ENCODE measurements at regions not wholly inside any gene's neighbourhood (a gene's known extent, or its start where the extent isn't known, plus 50 kb on each side); places are given as distances from the start of the nearest gene placed in this dataset.

DNA sequence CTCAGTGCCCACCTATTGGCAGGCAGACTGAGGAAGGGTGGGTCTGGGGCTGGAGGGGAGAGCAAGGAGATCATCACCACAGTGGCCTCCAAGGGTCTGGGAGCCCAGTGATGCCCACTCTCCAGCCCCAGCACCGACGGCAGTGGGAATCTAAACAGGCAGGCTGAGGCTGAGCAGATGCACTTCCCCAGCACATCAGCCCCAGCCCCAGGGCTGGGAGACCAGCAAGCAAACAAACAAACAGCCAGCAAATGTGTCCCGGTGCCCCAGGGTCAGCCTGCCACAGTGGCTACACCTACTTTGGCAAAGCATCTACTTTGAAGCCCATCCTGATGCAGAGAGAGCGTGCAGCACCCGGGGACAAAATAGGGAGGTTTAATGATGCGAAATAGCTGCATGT, 216.3 kb upstream of the ZC3H12A start:
- in situ Hi-C loops (cut with MboI; ENCODE audit: low pct_unique_long_range_greater_than_20kb, low sequenced_read_pairs, unreplicated experiment): no loop called here
- no peak for DNase-seq (ENCODE audit: low spot score)

DNA sequence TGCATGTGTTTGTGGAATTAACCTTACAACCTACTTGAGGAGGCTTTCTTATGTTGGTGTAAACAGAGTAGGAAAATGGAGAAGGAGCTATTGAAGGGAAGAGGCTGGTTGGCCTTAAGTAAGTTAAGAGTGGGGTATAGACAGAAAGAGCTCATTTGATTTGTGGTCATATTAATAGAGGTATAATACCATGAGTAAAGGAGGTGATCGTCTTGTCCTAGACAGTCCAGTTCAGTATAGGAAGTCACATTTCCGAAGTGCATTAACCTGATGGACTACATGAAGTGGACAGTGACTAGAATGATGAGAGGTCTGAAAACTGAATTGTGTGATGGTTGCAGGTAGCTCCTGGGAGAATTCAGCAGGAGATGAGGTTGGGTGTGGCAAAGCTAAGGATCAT, 215.4 kb upstream of the ZC3H12A start:
- in situ Hi-C loops (cut with MboI; ENCODE audit: low pct_unique_long_range_greater_than_20kb, low sequenced_read_pairs, unreplicated experiment): no loop called here

More for the DNA sequence above, 216.3 kb upstream of the ZC3H12A start:
- TF ChIP-seq, protein P1, sequence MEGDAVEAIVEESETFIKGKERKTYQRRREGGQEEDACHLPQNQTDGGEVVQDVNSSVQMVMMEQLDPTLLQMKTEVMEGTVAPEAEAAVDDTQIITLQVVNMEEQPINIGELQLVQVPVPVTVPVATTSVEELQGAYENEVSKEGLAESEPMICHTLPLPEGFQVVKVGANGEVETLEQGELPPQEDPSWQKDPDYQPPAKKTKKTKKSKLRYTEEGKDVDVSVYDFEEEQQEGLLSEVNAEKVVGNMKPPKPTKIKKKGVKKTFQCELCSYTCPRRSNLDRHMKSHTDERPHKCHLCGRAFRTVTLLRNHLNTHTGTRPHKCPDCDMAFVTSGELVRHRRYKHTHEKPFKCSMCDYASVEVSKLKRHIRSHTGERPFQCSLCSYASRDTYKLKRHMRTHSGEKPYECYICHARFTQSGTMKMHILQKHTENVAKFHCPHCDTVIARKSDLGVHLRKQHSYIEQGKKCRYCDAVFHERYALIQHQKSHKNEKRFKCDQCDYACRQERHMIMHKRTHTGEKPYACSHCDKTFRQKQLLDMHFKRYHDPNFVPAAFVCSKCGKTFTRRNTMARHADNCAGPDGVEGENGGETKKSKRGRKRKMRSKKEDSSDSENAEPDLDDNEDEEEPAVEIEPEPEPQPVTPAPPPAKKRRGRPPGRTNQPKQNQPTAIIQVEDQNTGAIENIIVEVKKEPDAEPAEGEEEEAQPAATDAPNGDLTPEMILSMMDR (IDR thresholded peaks at IDR 0.05; ENCODE audit: extremely low read depth, insufficient read depth, missing control alignments): no peak

DNA sequence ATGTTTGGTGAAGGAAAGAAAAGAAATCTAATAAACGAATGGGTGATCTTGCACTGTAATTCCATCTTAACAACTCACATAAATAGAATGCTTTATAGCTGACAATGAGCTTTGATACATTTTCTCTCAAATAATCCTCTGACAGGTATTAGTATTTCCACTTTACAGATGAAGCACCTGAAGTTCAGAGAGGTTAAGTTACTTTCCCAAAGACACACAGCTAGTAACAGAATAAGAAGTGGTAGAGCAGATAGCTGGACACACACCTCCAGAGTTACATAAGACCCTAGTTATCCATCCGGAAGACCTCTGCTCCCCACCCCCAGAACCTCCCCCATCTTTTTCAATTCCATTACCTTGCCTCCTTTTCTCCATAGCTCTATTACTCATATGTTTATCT, 213.3 kb upstream of the ZC3H12A start:
- DNase-seq (ENCODE audit: low spot score): no peak
- TF ChIP-seq, protein P1 (IDR thresholded peaks at IDR 0.05; ENCODE audit: extremely low read depth, insufficient read depth, missing control alignments): no peak
- in situ Hi-C loops (cut with MboI; ENCODE audit: low pct_unique_long_range_greater_than_20kb, low sequenced_read_pairs, unreplicated experiment): no loop called here

More for the DNA sequence above, 215.4 kb upstream of the ZC3H12A start:
- TF ChIP-seq, protein P1 (IDR thresholded peaks at IDR 0.05; ENCODE audit: extremely low read depth, insufficient read depth, missing control alignments): no peak
- DNase-seq (ENCODE audit: low spot score): no peak

DNA sequence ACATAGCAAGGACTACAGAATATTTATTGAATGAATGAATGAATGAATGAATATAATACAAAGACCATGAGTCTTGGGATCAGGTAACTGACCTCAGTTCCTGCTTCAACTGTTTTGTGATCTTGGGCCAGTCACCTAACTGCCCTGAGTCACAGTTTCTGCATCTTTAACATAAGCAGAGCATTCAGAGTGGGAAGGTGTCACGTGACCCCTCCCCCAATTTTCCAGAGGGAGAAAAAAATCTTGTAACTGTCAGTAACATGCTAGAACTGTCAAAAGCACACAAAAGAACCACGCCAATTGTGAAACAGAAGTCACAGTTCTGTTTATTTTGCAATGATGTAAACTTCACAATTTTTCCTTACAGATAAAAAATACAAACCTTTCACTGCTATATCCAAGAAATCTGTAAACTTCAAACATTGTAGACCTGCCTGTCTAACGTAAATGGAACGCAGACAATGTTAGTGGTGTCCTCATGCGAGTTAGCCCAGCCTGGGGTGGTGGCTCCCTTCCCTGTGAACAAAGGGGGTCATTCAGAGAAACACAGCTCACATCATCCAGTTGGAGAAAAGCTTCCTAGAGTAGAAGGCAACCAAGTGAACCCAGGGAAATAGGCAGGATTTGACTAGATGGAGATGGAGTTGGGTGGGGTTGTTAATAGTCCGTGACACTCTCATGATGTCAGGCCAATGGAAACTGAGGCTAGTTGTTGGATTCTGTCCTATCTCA, 211.8 kb upstream of the ZC3H12A start:
- in situ Hi-C loops (cut with MboI; ENCODE audit: low pct_unique_long_range_greater_than_20kb, low sequenced_read_pairs, unreplicated experiment): no loop called here
- DNase-seq (ENCODE audit: low spot score): no peak
- TF ChIP-seq, protein P1 (IDR thresholded peaks at IDR 0.05; ENCODE audit: extremely low read depth, insufficient read depth, missing control alignments): no peak

DNA sequence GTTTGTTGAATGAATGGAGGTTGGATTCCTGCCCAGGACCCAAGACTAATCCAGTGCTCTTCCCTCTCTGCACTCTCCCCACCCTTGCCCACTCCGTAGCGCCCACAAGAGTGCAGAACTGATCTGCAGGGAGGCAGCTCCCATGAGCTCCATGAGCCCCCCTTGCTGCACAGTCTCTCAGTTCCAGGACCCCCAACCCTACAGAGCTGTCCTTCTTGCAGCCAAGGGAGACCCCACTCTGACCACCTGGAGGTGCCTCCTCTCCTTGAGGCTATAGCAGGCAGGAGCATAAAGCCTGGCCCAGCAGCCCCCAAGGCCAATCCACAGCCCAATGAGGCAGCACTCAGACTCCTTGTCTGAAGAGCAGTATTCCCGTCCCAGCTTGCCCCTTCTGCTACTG, 209.2 kb upstream of the ZC3H12A start:
- no peak for DNase-seq (ENCODE audit: low spot score)
- TF ChIP-seq, protein P1 (IDR thresholded peaks at IDR 0.05; ENCODE audit: extremely low read depth, insufficient read depth, missing control alignments): no peak
- in situ Hi-C loops (cut with MboI; ENCODE audit: low pct_unique_long_range_greater_than_20kb, low sequenced_read_pairs, unreplicated experiment): no loop called here

DNA sequence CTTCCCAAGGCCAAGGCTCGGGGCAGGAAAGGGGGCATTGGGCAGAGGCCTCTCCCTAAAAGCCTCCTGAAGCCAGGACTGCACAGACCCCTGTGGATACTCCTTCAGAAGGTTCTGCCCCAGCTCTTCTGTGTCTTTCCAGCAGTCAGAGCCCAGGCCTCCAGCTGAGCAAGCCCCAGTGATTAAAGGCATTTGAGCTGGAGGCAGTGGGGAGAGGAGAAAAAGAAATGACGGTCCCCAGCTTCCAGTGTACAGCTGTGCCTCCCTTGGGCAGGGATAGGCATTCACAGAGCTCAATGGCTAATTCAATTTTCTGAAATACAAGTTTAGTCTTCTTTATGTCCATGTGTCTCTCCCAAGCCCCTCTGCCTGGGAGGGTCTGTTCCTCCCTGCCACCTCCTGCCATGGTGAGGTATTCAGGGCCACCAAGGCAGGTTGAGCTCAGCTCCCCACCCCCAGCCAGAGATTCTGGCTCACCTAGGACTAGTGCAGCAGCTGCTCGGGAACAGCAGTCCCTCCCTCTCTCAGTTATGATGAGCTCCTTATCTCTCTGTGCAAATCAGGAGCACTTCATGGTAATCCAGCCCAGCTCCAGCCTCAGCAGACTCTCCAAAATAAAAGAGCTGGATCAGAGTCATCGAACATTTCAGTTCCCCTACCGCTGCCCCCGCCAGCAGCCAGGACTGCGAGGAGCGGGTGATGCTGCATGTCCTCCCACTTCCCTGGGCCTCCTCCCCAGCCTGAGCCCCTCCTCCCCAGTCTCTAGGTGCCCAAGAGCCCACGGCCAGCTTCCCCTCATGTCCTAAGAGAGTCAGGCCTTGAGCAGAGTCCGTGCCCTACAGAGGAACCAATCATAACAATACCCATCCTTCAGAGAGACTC, 208.4 kb upstream of the ZC3H12A start:
- in situ Hi-C loops (cut with MboI; ENCODE audit: low pct_unique_long_range_greater_than_20kb, low sequenced_read_pairs, unreplicated experiment): no loop called here
- TF ChIP-seq, protein P1 (IDR thresholded peaks at IDR 0.05; ENCODE audit: extremely low read depth, insufficient read depth, missing control alignments): no peak
- no peak for DNase-seq (ENCODE audit: low spot score)

All from GM13977 (cell line).